GM12878 (cell line): ENCODE measurements at regions not wholly inside any gene's neighbourhood (a gene's known extent, or its start where the extent isn't known, plus 50 kb on each side); places are given as distances from the start of the nearest gene placed in this dataset.

Experiments
- IKZF1 ChIP-seq: fragments of 450-650 bp; conservative IDR thresholded peaks from 2 replicates; pipeline ENCODE4 v1.6.1; 2017; ENCODE audit warnings: antibody characterized with exemption, mild to moderate bottlenecking
- MYC ChIP-seq: IDR thresholded peaks from 2 replicates; pipeline ENCODE4 v1.6.1; 2011; ENCODE audit warnings: mild to moderate bottlenecking, low read length, moderate library complexity, inconsistent platforms; ENCODE audit not compliant: insufficient read depth, insufficient replicate concordance, insufficient read length, severe bottlenecking
- POLR2A ChIP-seq: IDR thresholded peaks from 2 replicates; pipeline ENCODE4 v1.6.1; 2011; ENCODE audit warnings: low read depth, mild to moderate bottlenecking, low read length
- POU2F2 ChIP-seq: IDR thresholded peaks from 3 replicates; pipeline ENCODE4 v1.6.1; 2011; ENCODE audit warnings: low read depth, mild to moderate bottlenecking, low read length, borderline replicate concordance
- RUNX3 ChIP-seq: IDR thresholded peaks from 2 replicates; pipeline ENCODE4 v1.6.1; 2012; ENCODE audit warnings: low read length, inconsistent platforms
- SIN3A ChIP-seq: IDR thresholded peaks from 2 replicates; pipeline ENCODE4 v1.6.1; 2012; ENCODE audit warnings: low read depth, low read length, improper control_type of control experiment
- ZNF687 ChIP-seq: fragments of 450-650 bp; IDR thresholded peaks from 2 replicates; pipeline ENCODE4 v1.6.1; 2017; ENCODE audit warnings: mild to moderate bottlenecking, moderate library complexity
- TF ChIP-seq, protein P1 (sequence below): IDR thresholded peaks from 2 replicates; pipeline ENCODE4 v1.6.1; 2011; ENCODE audit warnings: low read depth, low read length, improper control_type of control experiment, borderline replicate concordance
- TF ChIP-seq, protein P2 (sequence below): IDR thresholded peaks from 2 replicates; pipeline ENCODE4 v1.6.1; 2012; ENCODE audit warnings: low read depth, low read length, improper control_type of control experiment
- TF ChIP-seq, protein P3 (sequence below): fragments of 150-350 bp; IDR thresholded peaks from 2 replicates; pipeline ENCODE4 v1.6.1; 2014; ENCODE audit warnings: mild to moderate bottlenecking, low read depth, low read length

- TF ChIP-seq, protein P1, sequence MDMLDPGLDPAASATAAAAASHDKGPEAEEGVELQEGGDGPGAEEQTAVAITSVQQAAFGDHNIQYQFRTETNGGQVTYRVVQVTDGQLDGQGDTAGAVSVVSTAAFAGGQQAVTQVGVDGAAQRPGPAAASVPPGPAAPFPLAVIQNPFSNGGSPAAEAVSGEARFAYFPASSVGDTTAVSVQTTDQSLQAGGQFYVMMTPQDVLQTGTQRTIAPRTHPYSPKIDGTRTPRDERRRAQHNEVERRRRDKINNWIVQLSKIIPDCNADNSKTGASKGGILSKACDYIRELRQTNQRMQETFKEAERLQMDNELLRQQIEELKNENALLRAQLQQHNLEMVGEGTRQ: no peak
- TF ChIP-seq MYC (no peak), ZNF687 (no peak), POLR2A (no peak), RUNX3 (peak; percentile 50), SIN3A (no peak), IKZF1 (no peak), POU2F2 (no peak)
- TF ChIP-seq, protein P2, sequence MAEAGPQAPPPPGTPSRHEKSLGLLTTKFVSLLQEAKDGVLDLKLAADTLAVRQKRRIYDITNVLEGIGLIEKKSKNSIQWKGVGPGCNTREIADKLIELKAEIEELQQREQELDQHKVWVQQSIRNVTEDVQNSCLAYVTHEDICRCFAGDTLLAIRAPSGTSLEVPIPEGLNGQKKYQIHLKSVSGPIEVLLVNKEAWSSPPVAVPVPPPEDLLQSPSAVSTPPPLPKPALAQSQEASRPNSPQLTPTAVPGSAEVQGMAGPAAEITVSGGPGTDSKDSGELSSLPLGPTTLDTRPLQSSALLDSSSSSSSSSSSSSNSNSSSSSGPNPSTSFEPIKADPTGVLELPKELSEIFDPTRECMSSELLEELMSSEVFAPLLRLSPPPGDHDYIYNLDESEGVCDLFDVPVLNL: no peak
- TF ChIP-seq, protein P3, sequence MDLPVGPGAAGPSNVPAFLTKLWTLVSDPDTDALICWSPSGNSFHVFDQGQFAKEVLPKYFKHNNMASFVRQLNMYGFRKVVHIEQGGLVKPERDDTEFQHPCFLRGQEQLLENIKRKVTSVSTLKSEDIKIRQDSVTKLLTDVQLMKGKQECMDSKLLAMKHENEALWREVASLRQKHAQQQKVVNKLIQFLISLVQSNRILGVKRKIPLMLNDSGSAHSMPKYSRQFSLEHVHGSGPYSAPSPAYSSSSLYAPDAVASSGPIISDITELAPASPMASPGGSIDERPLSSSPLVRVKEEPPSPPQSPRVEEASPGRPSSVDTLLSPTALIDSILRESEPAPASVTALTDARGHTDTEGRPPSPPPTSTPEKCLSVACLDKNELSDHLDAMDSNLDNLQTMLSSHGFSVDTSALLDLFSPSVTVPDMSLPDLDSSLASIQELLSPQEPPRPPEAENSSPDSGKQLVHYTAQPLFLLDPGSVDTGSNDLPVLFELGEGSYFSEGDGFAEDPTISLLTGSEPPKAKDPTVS: no peak
- TF ChIP-seq, all 136 proteins: peak for 6
Observed at GRCh38 chr10:4522296-4523000, 303.6 kb upstream of the AKR1E2 start (continued).
